ENCODE measurements at regions not wholly inside any gene's neighbourhood (a gene's known extent, or its start where the extent isn't known, plus 50 kb on each side); places are given as distances from the start of the nearest gene placed in this dataset.

- no peak for TF ChIP-seq CTCF (conservative IDR thresholded peaks at IDR 0.05)
- no peak for TF ChIP-seq ZFX (IDR thresholded peaks at IDR 0.05)
Measured at GRCh38 chr6:112594886-112595594, 247.9 kb downstream of the RFPL4B start.

Measured in C4-2B (cell line).